Urinary bladder (tissue), 3 donors: ENCODE measurements at regions not wholly inside any gene's neighbourhood (a gene's known extent, or its start where the extent isn't known, plus 50 kb on each side); places are given as distances from the start of the nearest gene placed in this dataset.

ENCODE experiments used
- DNase-seq: peaks from one replicate; pipeline ENCODE4 v3.0.0-alpha.2; 2015; ENCODE audit errors: extremely low spot score
- H3K27ac ChIP-seq: one replicate; pipeline ENCODE4 v1.5.1; 2013; ENCODE audit warnings: low read depth, mild to moderate bottlenecking, moderate library complexity
- H3K36me3 ChIP-seq: one replicate; pipeline ENCODE4 v1.6.1; 2013; ENCODE audit warnings: mild to moderate bottlenecking, moderate library complexity; ENCODE audit not compliant: insufficient read depth
- H3K4me1 ChIP-seq: one replicate; pipeline ENCODE4 v1.6.1; 2013; ENCODE audit warnings: mild to moderate bottlenecking, moderate library complexity; ENCODE audit not compliant: insufficient read depth
- H3K4me3 ChIP-seq: one replicate; pipeline ENCODE4 v1.5.1; 2013; ENCODE audit warnings: low read depth, low read length
- WGBS: extraction: QIAGEN DNeasy Blood & Tissue Kit; methylation state at CpG from one replicate; pipeline ENCODE4 v1.1.7; 2013; 5-methylcytosine and 5-hydroxymethylcytosine counted together
- donor health status: healthy with polysubstance abuse.
- donor health status: healthy.

GRCh38 chr7:7077945-7078344 lies 104.4 kb upstream of the C1GALT1 start:
- no peak for DNase-seq
- WGBS: 75% methylated on average over 8 of the region's 8 CpGs
- Histone ChIP-seq H3K27ac (no peak overlapping the region), H3K4me3 (no peak overlapping the region), H3K4me1 (no peaks in the 10 kb centered on the region), H3K36me3 (no peaks in the 10 kb centered on the region)

GRCh38 chr7:7080802-7081201 lies 101.5 kb upstream of the C1GALT1 start:
- H3K4me3 ChIP-seq: no peak overlapping the region
- WGBS: 33% methylated on average over 2 of the region's 2 CpGs

GRCh38 chr7:7090460-7090859 lies 91.9 kb upstream of the C1GALT1 start:
- Histone ChIP-seq H3K4me3 (no peak overlapping the region), H3K4me1 (no peaks in the 10 kb centered on the region), H3K27ac (no peak overlapping the region), H3K36me3 (no peaks in the 10 kb centered on the region)
- 8% methylated on average over 1 of the region's 1 CpG for WGBS
- DNase-seq: no peak

More at GRCh38 chr7:7080802-7081201, 101.5 kb upstream of the C1GALT1 start:
- no peak for DNase-seq
- Histone ChIP-seq H3K4me1 (no peaks in the 10 kb centered on the region), H3K27ac (no peak overlapping the region), H3K36me3 (no peaks in the 10 kb centered on the region)

- Histone ChIP-seq H3K4me1 (no peaks in the 10 kb centered on the region), H3K36me3 (no peaks in the 10 kb centered on the region), H3K27ac (no peak overlapping the region), H3K4me3 (no peak overlapping the region)
- WGBS: 99% methylated on average over 1 of the region's 1 CpG
- no peak for DNase-seq
These were observed 84.0 kb upstream of the C1GALT1 start for GRCh38 chr7:7098280-7098818.

- Histone ChIP-seq H3K27ac (no peak overlapping the region), H3K4me1 (no peaks in the 10 kb centered on the region)
- DNase-seq: peak; percentile 75
These were observed 82.7 kb upstream of the C1GALT1 start for GRCh38 chr7:7099584-7100014.

GRCh38 chr7:7100432-7100849 lies 81.9 kb upstream of the C1GALT1 start:
- Histone ChIP-seq H3K27ac (no peak overlapping the region), H3K4me3 (no peak overlapping the region), H3K36me3 (no peaks in the 10 kb centered on the region), H3K4me1 (no peaks in the 10 kb centered on the region)
- 50% methylated on average over 8 of the region's 8 CpGs for WGBS
- DNase-seq: no peak

More at GRCh38 chr7:7099584-7100014, 82.7 kb upstream of the C1GALT1 start:
- Histone ChIP-seq H3K36me3 (no peaks in the 10 kb centered on the region), H3K4me3 (no peak overlapping the region)
- WGBS: 21% methylated on average over 1 of the region's 1 CpG

- Histone ChIP-seq H3K4me1 (no peaks in the 10 kb centered on the region), H3K4me3 (no peak overlapping the region), H3K27ac (no peak overlapping the region), H3K36me3 (no peaks in the 10 kb centered on the region)
- DNase-seq: no peak
- 84% methylated on average over 12 of the region's 12 CpGs for WGBS
These were observed 79.4 kb upstream of the C1GALT1 start for GRCh38 chr7:7102906-7103305.

GRCh38 chr7:7103343-7104313 lies 78.7 kb upstream of the C1GALT1 start:
- no peak overlapping the region for H3K4me3 ChIP-seq
- no peak overlapping the region for H3K27ac ChIP-seq
- 77% methylated on average over 29 of the region's 29 CpGs for WGBS
- no peaks in the 10 kb centered on the region for H3K4me1 ChIP-seq
- no peaks in the 10 kb centered on the region for H3K36me3 ChIP-seq
- DNase-seq: no peak

GRCh38 chr7:7104314-7104698 lies 78.0 kb upstream of the C1GALT1 start:
- 65% methylated on average over 7 of the region's 7 CpGs for WGBS
- Histone ChIP-seq H3K4me1 (no peaks in the 10 kb centered on the region), H3K36me3 (no peaks in the 10 kb centered on the region), H3K4me3 (no peak overlapping the region), H3K27ac (no peak overlapping the region)
- DNase-seq: no peak

- Histone ChIP-seq H3K36me3 (no peaks in the 10 kb centered on the region), H3K4me1 (no peaks in the 10 kb centered on the region), H3K4me3 (no peak overlapping the region), H3K27ac (no peak overlapping the region)
- no peak for DNase-seq
- 84% methylated on average over 5 of the region's 5 CpGs for WGBS
These were observed 77.4 kb upstream of the C1GALT1 start for GRCh38 chr7:7104971-7105370.

- whole genome bisulfite sequencing: 70% methylated on average over 4 of the region's 4 CpGs
- no peak overlapping the region for H3K27ac ChIP-seq
- H3K4me1 ChIP-seq: no peaks in the 10 kb centered on the region
- no peak overlapping the region for H3K4me3 ChIP-seq
- H3K36me3 ChIP-seq: no peaks in the 10 kb centered on the region
- no peak for DNase-seq
These were observed 76.4 kb upstream of the C1GALT1 start for GRCh38 chr7:7105800-7106582.

GRCh38 chr7:7108931-7109330 lies 73.4 kb upstream of the C1GALT1 start:
- 88% methylated on average over 1 of the region's 1 CpG for WGBS
- H3K27ac ChIP-seq: no peak overlapping the region
- no peaks in the 10 kb centered on the region for H3K4me1 ChIP-seq

GRCh38 chr7:7109934-7110333 lies 72.4 kb upstream of the C1GALT1 start:
- Histone ChIP-seq H3K27ac (no peak overlapping the region), H3K36me3 (no peaks in the 10 kb centered on the region), H3K4me3 (no peak overlapping the region), H3K4me1 (no peaks in the 10 kb centered on the region)
- DNase-seq: no peak

More at GRCh38 chr7:7108931-7109330, 73.4 kb upstream of the C1GALT1 start:
- Histone ChIP-seq H3K4me3 (no peak overlapping the region), H3K36me3 (no peaks in the 10 kb centered on the region)
- no peak for DNase-seq
